ENCODE measurements at regions not wholly inside any gene's neighbourhood (a gene's known extent, or its start where the extent isn't known, plus 50 kb on each side); places are given as distances from the start of the nearest gene placed in this dataset.

DNA sequence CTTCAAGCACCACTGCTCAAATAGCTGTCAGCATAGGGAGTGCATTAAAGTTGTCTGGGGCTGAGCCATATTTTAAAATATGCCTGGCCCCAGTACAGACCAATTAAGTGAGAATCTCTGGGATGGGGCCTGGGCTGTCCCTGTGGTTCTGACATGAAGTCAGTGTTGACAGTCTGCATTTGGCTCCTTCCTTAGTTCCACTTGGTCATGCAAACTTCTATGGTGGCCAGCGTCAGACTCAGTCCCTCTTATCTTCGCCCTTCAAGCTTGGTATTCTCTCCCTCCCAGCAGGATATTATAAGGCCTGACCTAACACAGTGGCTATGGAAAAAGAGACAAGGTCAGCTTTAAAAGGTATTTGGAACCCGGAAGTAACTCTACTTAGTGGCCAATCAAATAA lies 177.2 kb downstream of the PMP22 start:
- TF ChIP-seq EP300 (IDR thresholded peaks at IDR 0.05) (no peak), POLR2A (IDR thresholded peaks at IDR 0.05) (no peak), CTCF (IDR thresholded peaks at IDR 0.05) (no peak), POLR2AphosphoS5 (IDR thresholded peaks at IDR 0.05) (no peak)
